C4-2B (cell line): ENCODE measurements at regions not wholly inside any gene's neighbourhood (a gene's known extent, or its start where the extent isn't known, plus 50 kb on each side); places are given as distances from the start of the nearest gene placed in this dataset.

Experiments
- ZFX ChIP-seq: fragments of 450-650 bp; IDR thresholded peaks from 2 replicates; pipeline ENCODE4 v1.6.1; 2017
- TF ChIP-seq, protein P1 (sequence below): fragments of 450-650 bp; conservative IDR thresholded peaks from 2 replicates; pipeline ENCODE4 v1.5.1; 2017; ENCODE audit warnings: mild to moderate bottlenecking

DNA sequence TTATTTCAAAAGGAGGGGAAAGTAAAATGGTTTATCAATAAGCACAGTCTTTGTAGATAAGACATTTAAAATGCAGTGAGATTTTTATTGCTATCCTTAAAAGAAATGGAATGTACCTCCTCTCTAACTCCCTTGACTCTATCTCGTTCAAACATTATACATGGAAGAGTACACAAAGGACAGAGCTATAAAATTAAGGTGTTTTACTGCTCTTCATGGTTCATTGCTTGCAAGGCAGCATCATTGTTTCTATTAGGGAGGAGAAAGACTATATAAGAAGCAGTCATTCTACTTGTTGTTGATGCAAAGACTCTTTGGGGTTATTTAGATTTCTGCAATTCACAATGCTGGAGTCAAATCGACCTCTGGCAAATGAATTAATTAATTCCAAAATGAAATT, 380.2 kb upstream of the NDST3 start:
- TF ChIP-seq, protein P1, sequence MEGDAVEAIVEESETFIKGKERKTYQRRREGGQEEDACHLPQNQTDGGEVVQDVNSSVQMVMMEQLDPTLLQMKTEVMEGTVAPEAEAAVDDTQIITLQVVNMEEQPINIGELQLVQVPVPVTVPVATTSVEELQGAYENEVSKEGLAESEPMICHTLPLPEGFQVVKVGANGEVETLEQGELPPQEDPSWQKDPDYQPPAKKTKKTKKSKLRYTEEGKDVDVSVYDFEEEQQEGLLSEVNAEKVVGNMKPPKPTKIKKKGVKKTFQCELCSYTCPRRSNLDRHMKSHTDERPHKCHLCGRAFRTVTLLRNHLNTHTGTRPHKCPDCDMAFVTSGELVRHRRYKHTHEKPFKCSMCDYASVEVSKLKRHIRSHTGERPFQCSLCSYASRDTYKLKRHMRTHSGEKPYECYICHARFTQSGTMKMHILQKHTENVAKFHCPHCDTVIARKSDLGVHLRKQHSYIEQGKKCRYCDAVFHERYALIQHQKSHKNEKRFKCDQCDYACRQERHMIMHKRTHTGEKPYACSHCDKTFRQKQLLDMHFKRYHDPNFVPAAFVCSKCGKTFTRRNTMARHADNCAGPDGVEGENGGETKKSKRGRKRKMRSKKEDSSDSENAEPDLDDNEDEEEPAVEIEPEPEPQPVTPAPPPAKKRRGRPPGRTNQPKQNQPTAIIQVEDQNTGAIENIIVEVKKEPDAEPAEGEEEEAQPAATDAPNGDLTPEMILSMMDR, result no peak
- no peak for TF ChIP-seq ZFX
